G401 (cell line): ENCODE measurements at regions not wholly inside any gene's neighbourhood (a gene's known extent, or its start where the extent isn't known, plus 50 kb on each side); places are given as distances from the start of the nearest gene placed in this dataset.

Experiments used
- DNase-seq: peaks from one replicate; pipeline ENCODE4 v3.0.0-alpha.2; 2015; ENCODE audit warnings: low spot score
- in situ Hi-C: cut with HindIII; loops from 2 replicates; pipeline ENCODE4 v1.10.0; 2016; ENCODE audit warnings: low sequenced_read_pairs, mixed read lengths

- in situ Hi-C loops, result no loop called here
These were observed 402.7 kb upstream of the SEL1L start for GRCh38 chr14:81936348-81936747.

DNA sequence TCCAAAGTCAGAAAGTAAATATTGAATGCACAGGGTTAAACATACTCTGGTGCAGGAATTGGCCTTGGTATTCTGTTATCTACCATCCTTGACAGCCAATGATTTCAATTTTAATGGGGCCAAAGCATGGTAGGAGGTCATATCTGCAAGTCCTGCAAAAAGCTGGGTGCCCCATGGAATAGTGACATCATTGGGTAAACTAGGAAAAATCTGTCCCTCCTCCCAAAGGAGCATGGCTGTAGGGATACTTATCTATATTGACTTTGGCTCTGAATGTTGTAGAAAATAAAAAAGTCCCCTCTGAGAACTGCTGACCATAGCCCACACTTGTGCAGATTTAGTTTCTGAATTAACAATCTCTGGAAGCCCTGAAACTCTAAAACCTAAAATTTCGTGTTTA, 403.2 kb upstream of the SEL1L start:
- no peak for DNase-seq
- in situ Hi-C loops, result no loop called here

More at GRCh38 chr14:81936348-81936747, 402.7 kb upstream of the SEL1L start:
- no peak for DNase-seq

DNA sequence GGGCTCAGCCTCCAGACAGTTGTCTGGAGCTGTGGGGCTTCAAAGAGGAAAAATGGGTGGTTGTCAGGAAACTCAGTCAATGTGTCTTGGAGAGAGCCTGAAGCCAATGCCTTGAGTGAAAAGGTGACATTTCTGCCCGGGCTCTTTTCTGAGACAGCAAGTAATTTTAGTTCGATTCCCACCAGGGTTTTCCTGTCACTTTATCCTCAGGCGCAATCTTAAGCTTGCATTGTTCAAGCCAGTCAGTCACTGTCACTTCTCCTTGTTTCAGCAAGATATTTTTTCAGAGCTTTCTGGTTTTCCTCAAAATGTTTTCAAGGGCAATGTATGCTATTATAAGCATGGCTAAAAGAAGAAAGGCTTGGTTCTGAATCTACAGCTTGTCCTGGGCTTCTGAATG, 404.7 kb upstream of the SEL1L start:
- in situ Hi-C loops, result no loop called here
- DNase-seq, result no peak

- no peak for DNase-seq
- in situ Hi-C loops, result no loop called here
These were observed 407.0 kb upstream of the SEL1L start for GRCh38 chr14:81940651-81941050.

GRCh38 chr14:81942071-81942470, 408.4 kb upstream of the SEL1L start:
- no peak for DNase-seq
- in situ Hi-C loops, result no loop called here

- in situ Hi-C loops, result no loop called here
- no peak for DNase-seq
These were observed 412.7 kb upstream of the SEL1L start for GRCh38 chr14:81946375-81946774.

- in situ Hi-C loops, result no loop called here
- DNase-seq, result no peak
These were observed 413.5 kb upstream of the SEL1L start for GRCh38 chr14:81946834-81947798.

DNA sequence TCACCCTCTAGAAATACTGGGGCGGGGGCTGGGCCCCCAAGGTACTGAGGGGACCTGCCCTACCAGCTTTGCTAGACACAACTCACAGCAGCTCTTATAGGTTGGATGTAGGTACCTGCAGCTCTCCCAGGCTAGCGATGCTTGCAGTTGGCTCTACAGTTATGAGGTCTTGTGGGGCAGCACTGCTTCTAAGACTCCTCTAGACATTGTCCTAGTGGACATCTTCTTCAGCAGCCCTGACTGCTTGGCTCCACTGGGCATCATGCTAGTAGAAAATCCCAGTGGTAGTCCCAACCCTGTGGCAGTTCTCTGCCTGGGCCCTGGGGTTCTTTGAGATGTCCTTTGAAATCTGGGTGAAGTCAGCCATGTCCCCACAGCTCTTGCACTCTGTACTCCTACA, 419.3 kb upstream of the SEL1L start:
- no peak for DNase-seq
- in situ Hi-C loops, result no loop called here

DNA sequence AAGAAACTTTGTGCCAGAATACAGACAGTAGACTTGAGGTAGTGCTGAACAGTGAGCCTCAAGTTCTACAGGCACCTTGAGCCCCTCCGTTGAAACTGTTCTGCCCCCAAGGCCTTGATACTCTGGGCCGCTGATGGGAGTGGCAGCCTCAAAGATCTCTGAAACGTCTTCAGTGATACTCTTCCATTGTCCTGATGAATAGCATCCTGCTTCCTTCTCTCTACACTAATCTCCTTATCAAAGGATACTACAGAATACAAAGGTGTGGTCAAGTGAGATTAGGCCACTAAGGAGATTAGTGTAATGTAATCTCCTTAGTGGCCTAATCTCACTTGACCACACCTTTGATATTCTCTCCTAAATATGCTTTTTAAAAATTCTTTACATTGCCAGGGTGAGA, 419.8 kb upstream of the SEL1L start:
- in situ Hi-C loops, result no loop called here
- no peak for DNase-seq

DNA sequence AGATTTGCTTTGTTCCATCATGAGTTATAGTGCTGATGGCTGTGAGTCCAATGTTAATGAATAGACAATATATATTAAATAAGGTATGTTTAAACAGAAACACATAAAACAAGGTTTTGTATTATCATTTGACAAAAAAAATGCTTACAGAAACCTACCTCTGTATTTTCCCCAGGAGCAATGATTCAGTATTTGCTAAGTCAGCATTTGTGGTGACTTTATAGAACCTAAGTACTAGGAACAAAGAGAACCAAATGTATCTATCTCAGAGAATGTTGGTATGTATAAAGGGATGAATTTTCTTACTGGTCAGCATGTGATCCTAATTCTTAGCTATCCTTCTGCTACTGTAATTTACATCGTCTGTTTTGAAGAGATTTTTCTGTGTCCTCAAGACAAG, 421.5 kb upstream of the SEL1L start:
- in situ Hi-C loops, result no loop called here
- no peak for DNase-seq

DNA sequence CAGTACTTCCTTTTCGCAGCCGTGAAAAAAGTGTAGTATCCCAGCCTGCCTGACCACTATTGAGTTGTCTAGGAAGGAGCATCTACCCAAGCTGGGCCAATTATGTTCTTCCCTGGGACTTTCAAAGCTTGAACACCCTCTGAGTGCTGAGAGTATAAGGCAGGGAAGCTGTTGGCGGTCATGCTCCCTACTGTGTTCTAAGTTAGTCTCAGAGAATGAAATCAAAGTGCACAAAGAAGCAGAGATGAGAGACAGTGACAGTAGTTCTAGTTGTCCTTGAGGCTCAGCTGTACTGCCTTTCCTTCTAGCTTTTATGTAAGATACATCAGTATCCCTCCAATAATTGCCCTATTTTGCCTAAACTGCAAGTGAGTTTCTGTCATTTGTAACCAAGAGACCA, 427.1 kb upstream of the SEL1L start:
- no peak for DNase-seq
- in situ Hi-C loops, result no loop called here

GRCh38 chr14:81963846-81964245, 430.2 kb upstream of the SEL1L start:
- in situ Hi-C loops, result no loop called here

DNA sequence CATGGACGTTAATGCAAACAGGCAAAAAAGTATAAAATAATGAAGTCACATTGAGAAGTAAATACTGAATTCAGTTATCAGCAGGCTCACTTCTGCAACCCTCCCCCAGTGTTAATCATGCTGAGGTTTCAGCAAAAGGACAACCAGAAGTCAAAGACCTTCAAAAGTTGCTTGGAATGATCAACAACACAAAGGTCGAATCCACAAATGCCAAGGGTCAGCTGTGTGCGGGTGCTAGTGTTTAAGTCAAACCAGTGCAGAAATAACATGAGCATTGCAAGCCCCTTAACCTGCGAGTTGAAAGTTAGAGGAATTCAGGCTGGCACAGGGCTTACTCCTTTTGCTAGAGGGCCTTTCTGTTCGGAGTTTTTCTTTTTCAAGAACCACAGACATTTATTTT, 436.7 kb upstream of the SEL1L start:
- in situ Hi-C loops, result no loop called here
- DNase-seq, result no peak

More at GRCh38 chr14:81963846-81964245, 430.2 kb upstream of the SEL1L start:
- no peak for DNase-seq

GRCh38 chr14:81971911-81972310, 438.3 kb upstream of the SEL1L start:
- in situ Hi-C loops, result no loop called here
- no peak for DNase-seq

DNA sequence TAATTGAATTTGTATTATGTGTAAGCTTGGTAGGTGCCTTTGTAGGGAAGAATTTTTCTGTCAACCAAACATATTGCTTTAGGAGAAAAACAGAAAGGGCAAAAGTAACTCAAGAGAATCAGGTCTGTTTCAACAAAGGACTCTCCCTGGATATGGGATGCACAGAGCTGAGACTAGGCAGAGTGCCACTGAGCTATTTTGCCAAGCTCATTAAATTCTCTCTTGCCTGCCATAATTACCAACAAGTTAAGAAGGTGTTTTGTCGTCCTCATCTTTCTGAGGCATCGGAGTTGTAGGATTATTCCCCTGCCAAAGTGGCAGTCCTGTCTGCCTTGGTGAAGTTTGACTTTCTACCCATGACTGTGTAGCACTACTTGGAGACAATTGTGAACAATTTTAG, 438.9 kb upstream of the SEL1L start:
- in situ Hi-C loops, result no loop called here
- DNase-seq, result no peak

- DNase-seq, result no peak
- in situ Hi-C loops, result no loop called here
These were observed 440.9 kb upstream of the SEL1L start for GRCh38 chr14:81974543-81974942.

- in situ Hi-C loops, result no loop called here
- no peak for DNase-seq
These were observed 447.1 kb upstream of the SEL1L start for GRCh38 chr14:81980601-81981306.

DNA sequence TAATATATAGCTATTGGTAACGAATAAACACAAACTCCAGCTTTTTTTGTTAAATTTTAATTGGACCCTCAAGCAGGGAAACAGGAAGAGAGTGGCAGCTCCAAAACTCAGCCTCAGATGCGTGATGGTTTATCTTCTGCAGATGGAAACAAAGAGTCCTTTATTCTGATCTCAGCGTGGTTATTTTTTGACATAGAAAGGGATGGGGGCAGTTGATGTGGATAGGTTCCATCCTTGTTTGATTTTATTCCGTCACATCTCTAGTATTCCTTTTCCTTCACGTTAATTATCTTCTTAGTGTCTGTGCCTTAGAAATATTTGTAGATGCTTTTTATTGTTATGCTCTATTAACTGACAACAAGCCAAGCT, 447.6 kb upstream of the SEL1L start:
- in situ Hi-C loops, result no loop called here
- DNase-seq, result no peak

DNA sequence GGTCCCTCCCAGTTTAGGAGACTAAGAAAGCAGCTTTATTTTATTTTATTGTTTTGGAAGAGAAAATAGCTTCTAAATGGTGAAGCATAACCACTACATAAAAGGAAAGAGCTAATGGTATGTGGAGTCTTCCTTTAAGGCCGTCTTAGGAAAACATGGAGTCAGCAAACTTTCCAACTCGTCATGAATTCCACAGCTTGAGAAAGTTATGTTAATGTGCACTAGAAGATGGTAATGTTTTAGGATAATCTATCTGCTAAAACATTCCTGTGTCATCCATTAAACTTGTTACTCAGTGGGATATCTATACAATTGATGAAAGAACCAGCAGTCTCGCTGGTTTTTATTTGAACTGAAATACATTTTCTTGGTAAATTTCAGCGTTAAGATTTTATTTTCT, 448.4 kb upstream of the SEL1L start:
- no peak for DNase-seq
- in situ Hi-C loops, result no loop called here

GRCh38 chr14:81986005-81986404, 452.4 kb upstream of the SEL1L start:
- DNase-seq, result no peak
- in situ Hi-C loops, result no loop called here

DNA sequence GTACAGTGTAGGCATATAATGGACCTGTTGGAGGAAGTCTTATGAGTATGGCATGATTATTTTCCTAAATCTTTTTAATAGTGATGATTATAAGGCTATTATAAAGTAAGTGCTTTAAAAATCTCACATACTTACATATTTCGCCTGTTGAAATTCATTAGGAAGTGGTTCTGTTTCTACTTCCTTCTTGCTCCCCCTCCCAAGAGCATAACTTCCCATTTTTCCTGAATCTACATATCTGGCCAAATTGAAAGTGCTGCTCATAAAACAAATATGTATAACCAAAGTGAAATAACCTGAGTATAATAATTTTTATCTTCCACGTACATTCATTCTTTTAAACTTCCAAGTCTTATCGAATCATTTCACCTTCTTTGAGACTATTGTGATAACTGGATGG, 455.6 kb upstream of the SEL1L start:
- in situ Hi-C loops, result no loop called here
- DNase-seq, result no peak
